ENCODE measurements at regions not wholly inside any gene's neighbourhood (a gene's known extent, or its start where the extent isn't known, plus 50 kb on each side); places are given as distances from the start of the nearest gene placed in this dataset.
"Not testable (repeated sequence)": the region's sequence is repeated elsewhere in the genome, so short reads cannot be mapped to it uniquely, and the experiment has no call there.

DNA sequence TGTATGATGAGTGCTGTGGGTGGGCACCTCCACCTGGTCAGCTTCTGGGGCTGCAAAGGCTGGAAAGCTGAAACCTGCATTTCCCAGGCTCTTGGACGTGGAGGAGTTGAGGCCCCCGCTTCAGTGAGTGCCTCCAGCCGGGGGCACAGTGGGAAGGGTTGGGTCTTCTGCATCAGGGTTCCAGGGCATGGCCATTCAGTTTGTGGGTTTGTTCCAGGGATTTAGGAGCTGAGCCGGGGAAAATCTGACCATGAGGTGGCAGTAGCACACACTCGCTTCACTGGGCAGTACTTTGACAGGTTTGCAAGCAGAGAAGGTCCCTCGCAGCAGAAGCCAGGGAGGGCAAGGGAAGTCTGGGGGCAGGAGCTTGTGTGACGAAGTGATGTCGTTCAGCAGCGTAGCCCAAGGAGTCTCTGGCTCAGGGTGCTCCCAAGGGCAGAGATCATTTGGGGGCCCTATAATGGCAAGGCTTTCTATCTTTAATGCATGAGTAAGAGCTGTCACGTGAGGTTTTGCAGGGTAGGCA lies 69.5 kb upstream of the SULF2 start:
- H3K36me3 ChIP-seq (ENCODE audit: control insufficient read depth, insufficient read depth, low read length), result no peaks in the 10 kb centered on the region
- peak; percentile 47 for TF ChIP-seq CTCF (IDR thresholded peaks at IDR 0.05; ENCODE audit: insufficient read depth, low read length, poor library complexity, severe bottlenecking)
- no peak overlapping the region for H3K4me3 ChIP-seq (ENCODE audit: low read depth, low read length)
- no peak for DNase-seq (ENCODE audit: low read depth)
- H3K27me3 ChIP-seq (ENCODE audit: control insufficient read depth, insufficient read depth, low read length), result no peaks in the 10 kb centered on the region

GRCh38 chr20:47851774-47852173 lies 66.5 kb upstream of the SULF2 start:
- Histone ChIP-seq H3K4me3 (ENCODE audit: low read depth, low read length) (no peak overlapping the region), H3K27me3 (ENCODE audit: control insufficient read depth, insufficient read depth, low read length) (no peaks in the 10 kb centered on the region), H3K36me3 (ENCODE audit: control insufficient read depth, insufficient read depth, low read length) (no peaks in the 10 kb centered on the region)
- DNase-seq (ENCODE audit: low read depth), result no peak
- no peak for TF ChIP-seq CTCF (IDR thresholded peaks at IDR 0.05; ENCODE audit: insufficient read depth, low read length, poor library complexity, severe bottlenecking)

GRCh38 chr20:47850146-47850545 lies 64.9 kb upstream of the SULF2 start:
- no peak for DNase-seq (ENCODE audit: low read depth)
- H3K27me3 ChIP-seq (ENCODE audit: control insufficient read depth, insufficient read depth, low read length), result no peaks in the 10 kb centered on the region
- H3K4me3 ChIP-seq (ENCODE audit: low read depth, low read length), result no peak overlapping the region
- TF ChIP-seq CTCF (IDR thresholded peaks at IDR 0.05; ENCODE audit: insufficient read depth, low read length, poor library complexity, severe bottlenecking), result no peak
- H3K36me3 ChIP-seq (ENCODE audit: control insufficient read depth, insufficient read depth, low read length), result no peaks in the 10 kb centered on the region

- Histone ChIP-seq H3K36me3 (ENCODE audit: control insufficient read depth, insufficient read depth, low read length) (no peaks in the 10 kb centered on the region), H3K27me3 (ENCODE audit: control insufficient read depth, insufficient read depth, low read length) (no peaks in the 10 kb centered on the region), H3K4me3 (ENCODE audit: low read depth, low read length) (no peak overlapping the region)
- TF ChIP-seq CTCF (IDR thresholded peaks at IDR 0.05; ENCODE audit: insufficient read depth, low read length, poor library complexity, severe bottlenecking), result no peak
- no peak for DNase-seq (ENCODE audit: low read depth)
Measured at GRCh38 chr20:47849596-47849995, 64.3 kb upstream of the SULF2 start.

GRCh38 chr20:47849006-47849405 lies 63.7 kb upstream of the SULF2 start:
- DNase-seq (ENCODE audit: low read depth), result no peak
- no peak for TF ChIP-seq CTCF (IDR thresholded peaks at IDR 0.05; ENCODE audit: insufficient read depth, low read length, poor library complexity, severe bottlenecking)
- Histone ChIP-seq H3K27me3 (ENCODE audit: control insufficient read depth, insufficient read depth, low read length) (no peaks in the 10 kb centered on the region), H3K36me3 (ENCODE audit: control insufficient read depth, insufficient read depth, low read length) (no peaks in the 10 kb centered on the region), H3K4me3 (ENCODE audit: low read depth, low read length) (no peak overlapping the region)

- peak; percentile 26 for DNase-seq (ENCODE audit: low read depth)
- not testable (repeated sequence) for H3K27me3 ChIP-seq (ENCODE audit: control insufficient read depth, insufficient read depth, low read length); H3K4me3 ChIP-seq (ENCODE audit: low read depth, low read length); H3K36me3 ChIP-seq (ENCODE audit: control insufficient read depth, insufficient read depth, low read length)
Measured at GRCh38 chr20:47848534-47848933, 63.3 kb upstream of the SULF2 start.
